NB4 (cell line): ENCODE measurements at regions not wholly inside any gene's neighbourhood (a gene's known extent, or its start where the extent isn't known, plus 50 kb on each side); places are given as distances from the start of the nearest gene placed in this dataset.
A peak's percentile ranks its signal among the peaks of the same experiment; 100 is the strongest.

Experiments
- DNase-seq: peaks from one replicate; pipeline ENCODE4 v3.0.0; 2010; ENCODE audit warnings: low read depth
- H3K4me3 ChIP-seq: one replicate; pipeline ENCODE4 v1.5.1; 2011; ENCODE audit warnings: mild to moderate bottlenecking, low read depth, low read length, moderate library complexity
- MYC ChIP-seq: IDR thresholded peaks from 2 replicates; pipeline ENCODE4 v1.6.1; 2011; ENCODE audit warnings: low read depth, low read length
- POLR2A ChIP-seq: IDR thresholded peaks from 2 replicates; pipeline ENCODE4 v1.6.1; 2011; ENCODE audit warnings: mild to moderate bottlenecking; ENCODE audit not compliant: insufficient read length; ENCODE audit errors: extremely low read depth
- TF ChIP-seq, protein P1 (sequence below): IDR thresholded peaks from one replicate; pipeline ENCODE4 v1.5.1; 2012; ENCODE audit warnings: low read depth, low read length
- TF ChIP-seq, protein P2 (sequence below): IDR thresholded peaks from 2 replicates; pipeline ENCODE4 v1.6.1; 2011; ENCODE audit warnings: low read depth, low read length

DNA sequence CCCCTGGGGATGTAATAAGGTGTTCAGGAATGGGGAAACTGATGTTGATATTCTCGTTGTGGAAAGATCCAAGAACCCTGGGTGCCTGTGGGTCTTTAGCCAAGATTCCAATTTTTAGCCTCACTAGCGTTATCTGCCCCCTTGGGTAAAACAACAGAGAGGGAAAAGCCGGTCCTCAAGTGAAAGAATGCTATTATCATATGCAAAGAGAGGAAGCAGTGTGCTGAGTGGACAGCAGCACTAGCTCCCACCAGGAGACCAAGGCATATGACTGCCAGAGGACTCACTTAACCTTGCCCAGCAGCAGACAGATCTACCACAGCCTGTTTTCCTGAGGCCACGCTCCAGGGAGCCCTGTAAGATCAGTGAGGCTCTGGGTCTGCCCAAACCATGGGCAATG, 257.9 kb upstream of the CPEB2 start:
- no peak overlapping the region for H3K4me3 ChIP-seq
- TF ChIP-seq MYC (no peak), POLR2A (no peak)
- TF ChIP-seq, protein P1, sequence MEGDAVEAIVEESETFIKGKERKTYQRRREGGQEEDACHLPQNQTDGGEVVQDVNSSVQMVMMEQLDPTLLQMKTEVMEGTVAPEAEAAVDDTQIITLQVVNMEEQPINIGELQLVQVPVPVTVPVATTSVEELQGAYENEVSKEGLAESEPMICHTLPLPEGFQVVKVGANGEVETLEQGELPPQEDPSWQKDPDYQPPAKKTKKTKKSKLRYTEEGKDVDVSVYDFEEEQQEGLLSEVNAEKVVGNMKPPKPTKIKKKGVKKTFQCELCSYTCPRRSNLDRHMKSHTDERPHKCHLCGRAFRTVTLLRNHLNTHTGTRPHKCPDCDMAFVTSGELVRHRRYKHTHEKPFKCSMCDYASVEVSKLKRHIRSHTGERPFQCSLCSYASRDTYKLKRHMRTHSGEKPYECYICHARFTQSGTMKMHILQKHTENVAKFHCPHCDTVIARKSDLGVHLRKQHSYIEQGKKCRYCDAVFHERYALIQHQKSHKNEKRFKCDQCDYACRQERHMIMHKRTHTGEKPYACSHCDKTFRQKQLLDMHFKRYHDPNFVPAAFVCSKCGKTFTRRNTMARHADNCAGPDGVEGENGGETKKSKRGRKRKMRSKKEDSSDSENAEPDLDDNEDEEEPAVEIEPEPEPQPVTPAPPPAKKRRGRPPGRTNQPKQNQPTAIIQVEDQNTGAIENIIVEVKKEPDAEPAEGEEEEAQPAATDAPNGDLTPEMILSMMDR: no peak
- TF ChIP-seq, protein P2, sequence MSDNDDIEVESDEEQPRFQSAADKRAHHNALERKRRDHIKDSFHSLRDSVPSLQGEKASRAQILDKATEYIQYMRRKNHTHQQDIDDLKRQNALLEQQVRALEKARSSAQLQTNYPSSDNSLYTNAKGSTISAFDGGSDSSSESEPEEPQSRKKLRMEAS: no peak
- DNase-seq: no peak

DNA sequence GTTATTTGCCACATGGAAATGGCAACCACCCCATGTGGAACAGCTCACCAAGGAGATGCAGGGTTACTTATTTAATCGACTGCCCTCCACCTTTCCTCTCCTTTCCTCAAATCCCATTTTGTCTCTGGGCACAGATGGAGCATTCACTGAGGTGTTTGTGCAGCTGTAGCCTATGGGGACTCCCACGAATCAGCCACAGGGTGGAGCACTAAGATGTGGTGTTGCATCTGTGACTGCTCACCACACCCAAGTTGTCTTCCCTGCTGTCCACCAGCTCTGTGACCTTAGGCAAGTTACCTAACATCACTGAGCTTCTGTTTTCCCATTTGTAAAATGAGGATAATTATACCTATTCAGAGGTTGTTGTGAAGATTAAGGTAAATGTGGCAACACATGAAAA, 252.4 kb upstream of the CPEB2 start:
- H3K4me3 ChIP-seq: no peak overlapping the region
- peak; percentile 31 for DNase-seq
- TF ChIP-seq, protein P1: peak; percentile 15
- TF ChIP-seq POLR2A: no peak

DNA sequence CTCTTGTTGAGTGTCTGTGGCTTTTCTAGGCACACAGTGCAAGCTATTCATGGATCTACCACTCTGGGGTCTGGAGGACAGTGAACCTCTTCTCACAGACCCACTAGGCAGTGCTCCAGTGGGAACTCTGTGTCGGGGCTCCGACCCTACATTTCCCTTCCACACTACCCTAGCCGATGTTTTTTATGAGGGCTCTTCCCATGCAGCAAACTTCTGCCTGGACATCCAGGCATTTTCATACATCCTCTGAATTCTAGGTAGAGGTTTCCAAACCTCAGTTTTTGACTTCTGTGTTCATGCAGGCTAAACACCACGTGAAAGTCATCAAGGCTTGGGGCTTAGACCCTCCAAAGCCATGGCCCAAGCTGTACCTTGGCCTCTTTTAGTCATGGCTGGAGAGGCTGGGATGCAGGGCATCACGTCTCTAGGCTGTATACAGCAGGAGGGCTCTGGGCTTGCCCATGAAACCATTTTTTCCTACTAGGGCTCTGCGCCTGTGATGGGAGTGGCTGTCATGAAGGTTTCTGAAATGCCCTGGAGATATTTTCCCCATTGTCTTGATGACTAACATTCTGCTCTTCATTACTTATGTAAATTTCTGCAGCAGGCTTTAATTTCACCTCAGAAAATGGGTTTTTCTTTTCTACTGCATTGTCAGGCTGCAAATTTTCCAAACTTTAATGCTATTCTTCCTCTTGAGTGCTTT, 249.8 kb upstream of the CPEB2 start:
- TF ChIP-seq POLR2A (no peak), MYC (no peak)
- TF ChIP-seq, protein P1: no peak
- TF ChIP-seq, protein P2: no peak
- H3K4me3 ChIP-seq: no peak overlapping the region
- no peak for DNase-seq

DNA sequence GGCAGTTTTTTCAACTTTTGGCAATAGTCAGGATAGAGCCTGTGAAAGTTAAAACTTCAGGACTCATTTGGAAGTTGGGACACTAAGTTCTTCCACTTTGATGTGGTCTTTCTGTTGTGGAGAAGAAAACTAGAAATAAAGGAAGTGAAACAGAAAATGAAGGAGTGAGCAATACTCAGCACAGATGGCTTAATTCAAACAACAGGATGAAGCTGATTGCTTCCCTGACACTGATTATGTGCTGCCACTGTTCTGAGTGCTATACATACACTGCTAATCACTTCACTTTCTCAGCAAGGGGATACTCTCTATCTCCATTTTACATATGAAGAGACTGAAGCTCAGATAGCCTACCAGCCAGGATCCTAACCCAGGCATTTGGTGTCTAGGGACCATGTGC, 235.1 kb upstream of the CPEB2 start:
- no peak overlapping the region for H3K4me3 ChIP-seq
- no peak for DNase-seq
- TF ChIP-seq, protein P1: no peak
- no peak for TF ChIP-seq MYC
- no peak for TF ChIP-seq POLR2A
- TF ChIP-seq, protein P2: no peak

DNA sequence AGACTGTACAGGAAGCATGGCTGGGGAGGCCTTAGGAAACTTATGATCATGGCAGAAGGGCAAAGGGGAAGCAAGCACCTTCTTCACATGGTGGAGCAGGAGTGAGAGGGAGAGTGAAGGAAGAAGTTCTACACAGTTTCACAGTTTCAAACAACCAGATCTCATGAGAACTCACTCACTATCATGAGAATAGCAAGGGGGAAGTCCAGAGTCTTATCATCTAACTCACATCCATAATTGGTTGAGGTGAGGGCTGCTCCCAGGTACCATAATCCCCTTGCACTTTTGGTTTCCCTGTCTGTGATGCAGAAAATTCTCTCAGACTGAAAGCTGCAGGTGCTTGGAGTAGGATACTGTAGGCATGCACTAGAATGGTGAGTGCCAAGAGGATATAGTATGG, 233.8 kb upstream of the CPEB2 start:
- no peak for DNase-seq
- TF ChIP-seq MYC (no peak), POLR2A (no peak)
- TF ChIP-seq, protein P2: no peak
- TF ChIP-seq, protein P1: no peak
- no peak overlapping the region for H3K4me3 ChIP-seq

DNA sequence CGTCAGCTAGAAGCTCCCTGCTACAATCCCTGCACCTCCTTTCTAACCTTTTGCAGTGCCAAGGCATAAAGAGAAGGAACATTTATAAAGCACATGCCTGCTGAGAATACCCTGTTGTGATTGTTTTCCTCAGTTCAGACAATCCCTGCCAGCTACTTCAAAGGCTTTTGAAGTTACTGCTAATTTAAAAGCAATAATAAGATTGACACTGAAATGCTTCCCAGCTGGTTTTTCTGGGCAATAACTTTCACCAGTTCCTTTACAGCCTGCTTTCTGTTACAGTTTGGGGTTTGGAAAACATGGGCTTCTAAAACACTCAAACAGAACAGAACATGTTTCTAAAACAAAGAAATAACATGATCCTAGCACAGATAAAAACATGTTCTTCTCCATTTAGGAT, 232.3 kb upstream of the CPEB2 start:
- H3K4me3 ChIP-seq: no peak overlapping the region
- TF ChIP-seq, protein P1: no peak
- TF ChIP-seq POLR2A (no peak), MYC (no peak)
- TF ChIP-seq, protein P2: no peak
- no peak for DNase-seq
